ENCODE measurements at regions not wholly inside any gene's neighbourhood (a gene's known extent, or its start where the extent isn't known, plus 50 kb on each side); places are given as distances from the start of the nearest gene placed in this dataset.

DNA sequence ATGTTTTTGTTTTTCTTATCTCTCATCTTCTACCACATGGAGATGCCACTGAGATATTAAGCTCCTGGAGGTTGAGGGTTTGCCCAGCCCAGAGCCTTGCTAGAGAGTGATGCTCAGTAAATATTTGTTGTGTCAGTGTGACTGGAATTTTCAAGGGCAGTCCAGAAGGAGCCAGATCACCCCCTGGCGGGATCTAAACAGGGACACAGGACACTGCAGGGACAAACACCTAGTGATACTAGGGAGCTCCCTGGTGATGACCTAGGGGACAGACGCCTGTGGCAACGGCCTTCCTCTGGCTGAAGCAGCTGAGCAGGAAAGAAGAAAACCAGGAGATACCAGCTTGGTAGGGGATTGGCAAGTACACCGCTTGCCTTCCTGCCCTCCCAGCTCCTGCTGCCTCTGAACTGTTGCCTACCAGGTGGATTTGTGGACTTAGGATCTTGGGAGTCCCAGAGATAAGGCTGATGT lies 714.4 kb upstream of the TBX3 start:
- peak; percentile 96 for DNase-seq (ENCODE audit: low read depth)
- no peak overlapping the region for H3K4me3 ChIP-seq (ENCODE audit: low read depth, low read length)
- TF ChIP-seq, protein P1, sequence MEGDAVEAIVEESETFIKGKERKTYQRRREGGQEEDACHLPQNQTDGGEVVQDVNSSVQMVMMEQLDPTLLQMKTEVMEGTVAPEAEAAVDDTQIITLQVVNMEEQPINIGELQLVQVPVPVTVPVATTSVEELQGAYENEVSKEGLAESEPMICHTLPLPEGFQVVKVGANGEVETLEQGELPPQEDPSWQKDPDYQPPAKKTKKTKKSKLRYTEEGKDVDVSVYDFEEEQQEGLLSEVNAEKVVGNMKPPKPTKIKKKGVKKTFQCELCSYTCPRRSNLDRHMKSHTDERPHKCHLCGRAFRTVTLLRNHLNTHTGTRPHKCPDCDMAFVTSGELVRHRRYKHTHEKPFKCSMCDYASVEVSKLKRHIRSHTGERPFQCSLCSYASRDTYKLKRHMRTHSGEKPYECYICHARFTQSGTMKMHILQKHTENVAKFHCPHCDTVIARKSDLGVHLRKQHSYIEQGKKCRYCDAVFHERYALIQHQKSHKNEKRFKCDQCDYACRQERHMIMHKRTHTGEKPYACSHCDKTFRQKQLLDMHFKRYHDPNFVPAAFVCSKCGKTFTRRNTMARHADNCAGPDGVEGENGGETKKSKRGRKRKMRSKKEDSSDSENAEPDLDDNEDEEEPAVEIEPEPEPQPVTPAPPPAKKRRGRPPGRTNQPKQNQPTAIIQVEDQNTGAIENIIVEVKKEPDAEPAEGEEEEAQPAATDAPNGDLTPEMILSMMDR (IDR thresholded peaks at IDR 0.05; ENCODE audit: control insufficient read depth, extremely low read depth, insufficient read depth): peak; percentile 92

DNA sequence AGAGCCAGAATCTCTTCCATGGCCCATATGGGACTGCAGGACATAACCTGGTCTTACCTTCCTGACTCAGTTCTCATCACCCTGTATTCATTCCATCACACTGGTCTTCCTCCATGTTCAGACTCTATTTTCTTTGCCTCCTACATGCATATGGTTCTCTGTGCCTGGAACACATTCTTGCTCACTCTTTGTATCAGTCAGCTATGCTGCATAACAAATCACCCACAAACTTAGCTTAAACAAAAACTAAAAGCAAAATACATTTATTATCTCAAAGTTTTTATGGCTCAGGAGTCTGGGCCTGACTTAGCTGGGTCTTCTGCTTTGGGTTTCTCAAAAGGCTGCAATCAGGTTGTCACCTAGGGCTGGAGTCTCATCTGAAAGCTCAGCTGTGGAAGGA lies 712.6 kb upstream of the TBX3 start:
- TF ChIP-seq, protein P1 (IDR thresholded peaks at IDR 0.05; ENCODE audit: control insufficient read depth, extremely low read depth, insufficient read depth): no peak
- H3K4me3 ChIP-seq (ENCODE audit: low read depth, low read length): no peak overlapping the region
- no peak for DNase-seq (ENCODE audit: low read depth)

DNA sequence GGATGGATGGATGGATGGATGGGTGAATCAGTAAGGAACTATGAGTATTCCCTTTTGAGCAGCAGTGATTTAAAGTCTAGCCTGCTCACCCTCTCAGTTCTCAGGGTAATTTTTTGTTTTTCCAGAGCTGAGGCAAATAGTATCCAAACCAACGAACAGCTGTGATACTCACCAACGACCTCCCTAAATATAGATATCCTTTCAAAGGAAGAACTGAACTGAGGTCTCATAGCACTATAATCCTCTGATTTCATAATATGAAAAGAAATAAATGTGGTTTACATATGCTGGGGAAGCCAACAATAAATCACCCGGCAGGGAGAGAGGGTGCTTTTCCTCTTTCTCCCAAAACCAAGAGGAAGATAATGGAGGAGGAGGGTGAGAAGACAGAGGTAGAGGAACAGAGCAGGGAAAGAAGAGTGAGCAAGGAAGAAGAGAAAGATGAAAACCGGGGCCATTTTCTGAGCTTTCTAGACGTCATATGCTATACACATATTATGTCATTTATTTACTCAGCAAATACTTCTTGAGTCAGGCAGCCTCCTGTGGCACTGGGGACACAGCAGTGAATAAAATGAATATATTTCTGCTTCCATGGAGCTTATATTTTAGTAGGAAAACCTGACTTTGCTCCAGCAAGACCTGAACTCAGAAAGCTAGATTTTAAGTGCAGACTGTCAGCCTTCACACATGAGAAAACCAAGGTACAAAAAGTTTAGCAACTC lies 710.7 kb upstream of the TBX3 start:
- no peak overlapping the region for H3K4me3 ChIP-seq (ENCODE audit: low read depth, low read length)
- TF ChIP-seq, protein P1 (IDR thresholded peaks at IDR 0.05; ENCODE audit: control insufficient read depth, extremely low read depth, insufficient read depth): 0 out of 2 replicates have a peak, but pooled peaks have one; percentile 6
- peak; percentile 37 for DNase-seq (ENCODE audit: low read depth)

GRCh38 chr12:115388139-115388538 lies 704.2 kb upstream of the TBX3 start:
- no peak for DNase-seq (ENCODE audit: low read depth)
- H3K4me3 ChIP-seq (ENCODE audit: low read depth, low read length): no peak overlapping the region
- TF ChIP-seq, protein P1 (IDR thresholded peaks at IDR 0.05; ENCODE audit: control insufficient read depth, extremely low read depth, insufficient read depth): no peak

DNA sequence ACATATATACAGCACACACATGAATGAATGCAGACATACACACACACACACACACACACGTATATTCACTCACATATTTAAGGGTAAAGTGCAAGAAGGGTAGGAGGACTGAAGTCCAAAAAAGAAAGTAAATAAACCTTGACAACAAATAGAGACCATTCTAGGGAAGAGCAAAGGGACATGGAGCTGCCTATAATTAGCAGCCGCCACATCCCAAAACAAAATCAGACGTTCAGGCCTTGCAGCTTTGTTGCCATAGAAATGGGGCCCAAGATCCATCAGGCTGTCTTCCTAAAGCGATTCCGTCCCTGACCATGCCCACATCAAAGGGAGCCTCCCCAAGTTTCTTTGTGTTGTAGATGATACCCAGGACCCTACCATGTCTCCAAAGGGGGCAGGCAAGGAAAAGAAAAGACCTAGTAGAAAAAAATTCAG lies 703.5 kb upstream of the TBX3 start:
- TF ChIP-seq, protein P1 (IDR thresholded peaks at IDR 0.05; ENCODE audit: control insufficient read depth, extremely low read depth, insufficient read depth): no peak
- H3K4me3 ChIP-seq (ENCODE audit: low read depth, low read length): no peak overlapping the region
- no peak for DNase-seq (ENCODE audit: low read depth)

DNA sequence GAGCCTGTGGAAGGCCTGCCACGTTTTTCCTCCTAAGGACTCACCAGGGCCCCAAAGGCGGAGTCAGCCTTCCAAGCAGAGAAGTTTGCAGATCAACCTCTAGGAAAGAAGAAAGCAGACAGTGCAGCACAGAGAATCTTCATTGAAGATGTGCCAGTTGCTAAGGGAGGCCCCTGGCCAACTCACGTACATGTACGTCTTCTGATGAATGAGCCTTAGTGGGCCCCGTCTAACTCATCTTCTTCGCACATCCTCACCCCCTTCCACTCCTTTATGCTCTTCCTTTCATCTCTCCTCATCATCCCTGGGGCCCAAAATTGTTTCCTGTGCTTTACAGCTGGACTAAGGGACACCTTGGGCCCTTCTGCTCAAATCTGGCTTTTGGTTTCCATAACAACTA lies 703.0 kb upstream of the TBX3 start:
- DNase-seq (ENCODE audit: low read depth): no peak
- no peak overlapping the region for H3K4me3 ChIP-seq (ENCODE audit: low read depth, low read length)
- TF ChIP-seq, protein P1 (IDR thresholded peaks at IDR 0.05; ENCODE audit: control insufficient read depth, extremely low read depth, insufficient read depth): no peak

- peak; percentile 87 for DNase-seq (ENCODE audit: low read depth)
- TF ChIP-seq, protein P1 (IDR thresholded peaks at IDR 0.05; ENCODE audit: control insufficient read depth, extremely low read depth, insufficient read depth): no peak
Observed at GRCh38 chr12:115385141-115385540, 701.2 kb upstream of the TBX3 start.

More at GRCh38 chr12:115385141-115385540, 701.2 kb upstream of the TBX3 start:
- no peak overlapping the region for H3K4me3 ChIP-seq (ENCODE audit: low read depth, low read length)
